COLO829 (cell line): ENCODE measurements at regions not wholly inside any gene's neighbourhood (a gene's known extent, or its start where the extent isn't known, plus 50 kb on each side); places are given as distances from the start of the nearest gene placed in this dataset.
"Not testable (repeated sequence)": the region's sequence is repeated elsewhere in the genome, so short reads cannot be mapped to it uniquely, and the experiment has no call there.

Experiments
- DNase-seq: peaks from one replicate; pipeline ENCODE4 v3.0.0; 2012; ENCODE audit warnings: low spot score

- DNase-seq, result no peak
Observed at GRCh38 chr5:84961193-84961592, 576.5 kb upstream of the EDIL3 start.

GRCh38 chr5:84961903-84962302, 577.2 kb upstream of the EDIL3 start:
- DNase-seq, result no peak

- DNase-seq, result no peak
Observed at GRCh38 chr5:84983093-84983492, 598.4 kb upstream of the EDIL3 start.

- DNase-seq, result no peak
Observed at GRCh38 chr5:84985148-84985547, 600.5 kb upstream of the EDIL3 start.

- no peak for DNase-seq
Observed at GRCh38 chr5:84986688-84987087, 602.0 kb upstream of the EDIL3 start.

- peak; percentile 79 for DNase-seq
Observed at GRCh38 chr5:85000671-85001070, 616.0 kb upstream of the EDIL3 start.

- DNase-seq, result not testable (repeated sequence)
Observed at GRCh38 chr5:85002026-85002425, 617.3 kb upstream of the EDIL3 start.

GRCh38 chr5:85010014-85010562, 625.4 kb upstream of the EDIL3 start:
- DNase-seq, result no peak

- DNase-seq, result no peak
Observed at GRCh38 chr5:85017261-85017660, 632.6 kb upstream of the EDIL3 start.

- DNase-seq, result no peak
Observed at GRCh38 chr5:85030316-85031084, 645.8 kb upstream of the EDIL3 start.

- peak; percentile 0 for DNase-seq
Observed at GRCh38 chr5:85049020-85049419, 664.3 kb upstream of the EDIL3 start.

- DNase-seq, result no peak
Observed at GRCh38 chr5:85052826-85053225, 668.1 kb upstream of the EDIL3 start.

- no peak for DNase-seq
Observed at GRCh38 chr5:85069659-85070640, 685.3 kb upstream of the EDIL3 start.

- DNase-seq, result no peak
Observed at GRCh38 chr5:85077581-85077980, 692.9 kb upstream of the EDIL3 start.

GRCh38 chr5:85096421-85096820, 711.7 kb upstream of the EDIL3 start:
- DNase-seq, result no peak

GRCh38 chr5:85108471-85108870, 723.8 kb upstream of the EDIL3 start:
- DNase-seq, result no peak

- no peak for DNase-seq
Observed at GRCh38 chr5:85109616-85110015, 724.9 kb upstream of the EDIL3 start.

GRCh38 chr5:85132269-85132668, 747.6 kb upstream of the EDIL3 start:
- DNase-seq, result no peak

- no peak for DNase-seq
Observed at GRCh38 chr5:85140471-85140870, 755.8 kb upstream of the EDIL3 start.

- no peak for DNase-seq
Observed at GRCh38 chr5:85143138-85143537, 758.5 kb upstream of the EDIL3 start.

GRCh38 chr5:85148701-85149100, 764.0 kb upstream of the EDIL3 start:
- no peak for DNase-seq

GRCh38 chr5:85159395-85159794, 774.7 kb upstream of the EDIL3 start:
- DNase-seq, result no peak

- no peak for DNase-seq
Observed at GRCh38 chr5:85168474-85168873, 783.8 kb upstream of the EDIL3 start.
